Ishikawa (cell line): ENCODE measurements at regions not wholly inside any gene's neighbourhood (a gene's known extent, or its start where the extent isn't known, plus 50 kb on each side); places are given as distances from the start of the nearest gene placed in this dataset.

Experiments used
- CEBPB ChIP-seq: IDR thresholded peaks from 2 replicates; pipeline ENCODE4 v1.6.1; 2012
- CREB1 ChIP-seq: IDR thresholded peaks from 2 replicates; pipeline ENCODE4 v1.6.1; 2012; ENCODE audit warnings: low read depth
- EGR1 ChIP-seq: IDR thresholded peaks from 2 replicates; pipeline ENCODE4 v1.6.1; 2012
- EP300 ChIP-seq: IDR thresholded peaks from 2 replicates; pipeline ENCODE4 v1.6.1; 2012; ENCODE audit warnings: borderline replicate concordance
- FOXM1 ChIP-seq: IDR thresholded peaks from 2 replicates; pipeline ENCODE4 v1.6.1; 2012; ENCODE audit warnings: low read depth, borderline replicate concordance
- NFIC ChIP-seq: IDR thresholded peaks from 2 replicates; pipeline ENCODE4 v1.6.1; 2012
- RAD21 ChIP-seq: IDR thresholded peaks from 2 replicates; pipeline ENCODE4 v1.6.1; 2012; ENCODE audit warnings: low read depth
- TAF1 ChIP-seq: IDR thresholded peaks from 2 replicates; pipeline ENCODE4 v1.6.1; 2012; ENCODE audit warnings: low read depth, mild to moderate bottlenecking
- TCF12 ChIP-seq: IDR thresholded peaks from 2 replicates; pipeline ENCODE4 v1.6.1; 2012; ENCODE audit warnings: low read depth
- TEAD4 ChIP-seq: IDR thresholded peaks from 2 replicates; pipeline ENCODE4 v1.6.1; 2012
- YY1 ChIP-seq: IDR thresholded peaks from 2 replicates; pipeline ENCODE4 v1.6.1; 2012; ENCODE audit warnings: low read depth
- ZBTB7A ChIP-seq: IDR thresholded peaks from 2 replicates; pipeline ENCODE4 v1.6.1; 2012; ENCODE audit warnings: low read depth
- TF ChIP-seq, protein P1 (sequence below): IDR thresholded peaks from 2 replicates; pipeline ENCODE4 v1.6.1; 2012
- TF ChIP-seq, protein P2 (sequence below): IDR thresholded peaks from 2 replicates; pipeline ENCODE4 v1.6.1; 2012; ENCODE audit warnings: low read depth, mild to moderate bottlenecking

DNA sequence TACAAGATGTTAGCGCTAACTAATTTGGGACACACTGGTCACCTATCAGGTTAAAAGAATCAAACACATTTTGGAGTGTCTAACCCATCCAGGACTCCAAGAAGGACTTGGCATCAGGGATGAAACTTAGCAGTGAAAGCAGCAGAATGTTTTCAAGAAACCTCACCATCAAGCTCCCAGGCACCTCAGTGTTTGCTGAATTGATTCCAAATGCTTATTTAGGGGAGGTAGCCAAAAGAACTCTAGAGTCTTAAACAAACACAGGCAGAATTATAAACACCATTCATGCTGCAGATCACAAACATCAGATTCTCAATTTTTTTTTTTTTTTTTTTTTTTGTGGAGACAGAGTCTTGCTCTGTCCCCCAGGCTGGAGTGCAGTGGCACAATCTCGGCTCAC, 122.8 kb upstream of the UXS1 start:
- TF ChIP-seq TEAD4, result no peak
- TF ChIP-seq, protein P1, sequence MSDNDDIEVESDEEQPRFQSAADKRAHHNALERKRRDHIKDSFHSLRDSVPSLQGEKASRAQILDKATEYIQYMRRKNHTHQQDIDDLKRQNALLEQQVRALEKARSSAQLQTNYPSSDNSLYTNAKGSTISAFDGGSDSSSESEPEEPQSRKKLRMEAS, result no peak
- TF ChIP-seq EP300, result no peak
- TF ChIP-seq EGR1, result no peak
- TF ChIP-seq, protein P2, sequence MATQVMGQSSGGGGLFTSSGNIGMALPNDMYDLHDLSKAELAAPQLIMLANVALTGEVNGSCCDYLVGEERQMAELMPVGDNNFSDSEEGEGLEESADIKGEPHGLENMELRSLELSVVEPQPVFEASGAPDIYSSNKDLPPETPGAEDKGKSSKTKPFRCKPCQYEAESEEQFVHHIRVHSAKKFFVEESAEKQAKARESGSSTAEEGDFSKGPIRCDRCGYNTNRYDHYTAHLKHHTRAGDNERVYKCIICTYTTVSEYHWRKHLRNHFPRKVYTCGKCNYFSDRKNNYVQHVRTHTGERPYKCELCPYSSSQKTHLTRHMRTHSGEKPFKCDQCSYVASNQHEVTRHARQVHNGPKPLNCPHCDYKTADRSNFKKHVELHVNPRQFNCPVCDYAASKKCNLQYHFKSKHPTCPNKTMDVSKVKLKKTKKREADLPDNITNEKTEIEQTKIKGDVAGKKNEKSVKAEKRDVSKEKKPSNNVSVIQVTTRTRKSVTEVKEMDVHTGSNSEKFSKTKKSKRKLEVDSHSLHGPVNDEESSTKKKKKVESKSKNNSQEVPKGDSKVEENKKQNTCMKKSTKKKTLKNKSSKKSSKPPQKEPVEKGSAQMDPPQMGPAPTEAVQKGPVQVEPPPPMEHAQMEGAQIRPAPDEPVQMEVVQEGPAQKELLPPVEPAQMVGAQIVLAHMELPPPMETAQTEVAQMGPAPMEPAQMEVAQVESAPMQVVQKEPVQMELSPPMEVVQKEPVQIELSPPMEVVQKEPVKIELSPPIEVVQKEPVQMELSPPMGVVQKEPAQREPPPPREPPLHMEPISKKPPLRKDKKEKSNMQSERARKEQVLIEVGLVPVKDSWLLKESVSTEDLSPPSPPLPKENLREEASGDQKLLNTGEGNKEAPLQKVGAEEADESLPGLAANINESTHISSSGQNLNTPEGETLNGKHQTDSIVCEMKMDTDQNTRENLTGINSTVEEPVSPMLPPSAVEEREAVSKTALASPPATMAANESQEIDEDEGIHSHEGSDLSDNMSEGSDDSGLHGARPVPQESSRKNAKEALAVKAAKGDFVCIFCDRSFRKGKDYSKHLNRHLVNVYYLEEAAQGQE, result no peak
- TF ChIP-seq YY1, result no peak
- TF ChIP-seq FOXM1, result no peak
- TF ChIP-seq ZBTB7A, result no peak
- no peak for TF ChIP-seq CREB1
- TF ChIP-seq NFIC, result no peak
- TF ChIP-seq RAD21, result no peak
- TF ChIP-seq CEBPB, result no peak
- TF ChIP-seq TAF1, result no peak
- TF ChIP-seq TCF12, result no peak
